ENCODE measurements at regions not wholly inside any gene's neighbourhood (a gene's known extent, or its start where the extent isn't known, plus 50 kb on each side); places are given as distances from the start of the nearest gene placed in this dataset.

- no peak for DNase-seq (ENCODE audit: low spot score)
Measured at GRCh38 chr6:159342146-159342545, 172.9 kb downstream of the FNDC1 start.

DNA sequence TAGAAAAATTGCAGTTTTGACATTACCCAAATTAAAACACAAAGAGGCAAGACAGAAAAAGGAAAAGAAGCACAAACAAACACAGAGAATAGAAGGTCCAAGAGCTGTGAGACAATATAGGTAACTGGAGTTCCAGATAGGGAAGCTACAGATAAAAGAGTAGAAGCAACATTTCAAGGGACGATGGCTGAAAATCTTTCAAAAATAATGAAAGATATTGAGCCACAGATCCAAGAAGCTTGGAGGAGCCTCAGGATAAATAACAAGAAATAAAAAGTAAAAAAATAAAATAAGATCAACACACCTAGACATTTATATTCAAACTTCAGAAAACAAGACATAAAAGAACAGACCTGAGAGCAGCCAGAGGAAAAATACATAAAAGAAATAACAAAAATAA is 164.9 kb downstream of the FNDC1 start:
- DNase-seq (ENCODE audit: low spot score), result no peak

- no peak for DNase-seq (ENCODE audit: low spot score)
Measured at GRCh38 chr6:159331451-159331850, 162.3 kb downstream of the FNDC1 start.

DNA sequence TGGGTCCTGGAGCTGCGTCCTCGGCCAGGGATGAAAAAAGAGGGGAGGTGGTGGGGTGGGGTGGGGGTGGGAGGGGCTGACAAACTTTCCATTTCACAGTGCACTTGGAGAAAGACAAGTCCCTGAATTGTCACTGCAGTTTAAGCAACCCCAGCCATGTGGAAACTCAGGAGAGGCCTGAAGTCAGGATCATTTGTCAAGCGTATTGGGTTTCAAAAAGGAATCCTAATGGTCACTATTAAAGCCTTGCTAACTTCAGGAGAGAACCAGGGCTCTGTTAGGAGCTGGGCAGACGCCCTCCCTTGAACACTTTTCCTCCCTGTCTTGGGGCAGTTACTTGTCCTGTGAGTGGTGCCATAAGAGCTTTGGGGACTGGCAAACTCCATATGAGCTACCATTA is 159.9 kb downstream of the FNDC1 start:
- DNase-seq (ENCODE audit: low spot score), result no peak

- no peak for DNase-seq (ENCODE audit: low spot score)
Measured at GRCh38 chr6:159328052-159328451, 158.9 kb downstream of the FNDC1 start.

DNA sequence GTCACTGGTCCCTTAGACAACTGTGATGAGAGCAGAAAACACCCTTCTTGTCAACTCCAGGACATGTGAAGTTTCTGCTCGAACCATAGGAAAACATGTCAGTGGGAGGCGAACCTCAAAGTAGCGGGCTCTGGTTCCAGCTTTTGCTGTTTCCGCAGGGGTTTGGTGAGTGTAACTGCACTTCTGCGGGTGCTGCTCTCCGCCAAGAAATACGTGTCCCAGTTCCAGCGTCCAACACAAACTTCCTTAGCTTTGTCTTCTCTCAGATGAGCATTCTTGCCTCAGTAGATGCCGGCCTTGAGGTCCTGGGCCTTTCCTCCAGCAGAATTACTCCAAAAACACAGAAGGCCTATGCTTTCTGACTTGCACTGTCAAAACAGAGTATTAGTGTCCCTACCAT is 156.3 kb downstream of the FNDC1 start:
- DNase-seq (ENCODE audit: low spot score), result no peak

GRCh38 chr6:159324596-159324995 is 155.4 kb downstream of the FNDC1 start:
- peak; percentile 13 for DNase-seq (ENCODE audit: low spot score)

Measured in kidney tubule cell (primary cell).